ENCODE measurements at regions not wholly inside any gene's neighbourhood (a gene's known extent, or its start where the extent isn't known, plus 50 kb on each side); places are given as distances from the start of the nearest gene placed in this dataset.

- no peak for TF ChIP-seq CTCF (conservative IDR thresholded peaks at IDR 0.05; ENCODE audit: low read depth, low read length)
- H3K4me3 ChIP-seq (ENCODE audit: low read depth, low read length), result no peak overlapping the region
- DNase-seq (ENCODE audit: low read depth), result no peak
Observed at GRCh38 chr16:13390093-13390985, 488.9 kb downstream of the SHISA9 start.

GRCh38 chr16:13390986-13391305 lies 489.5 kb downstream of the SHISA9 start:
- TF ChIP-seq CTCF (conservative IDR thresholded peaks at IDR 0.05; ENCODE audit: low read depth, low read length), result no peak
- no peak for DNase-seq (ENCODE audit: low read depth)
- H3K4me3 ChIP-seq (ENCODE audit: low read depth, low read length), result no peak overlapping the region

- H3K4me3 ChIP-seq (ENCODE audit: low read depth, low read length), result no peak overlapping the region
- no peak for TF ChIP-seq CTCF (conservative IDR thresholded peaks at IDR 0.05; ENCODE audit: low read depth, low read length)
- no peak for DNase-seq (ENCODE audit: low read depth)
Observed at GRCh38 chr16:13391337-13391736, 489.9 kb downstream of the SHISA9 start.

- no peak for DNase-seq (ENCODE audit: low read depth)
- no peak for TF ChIP-seq CTCF (conservative IDR thresholded peaks at IDR 0.05; ENCODE audit: low read depth, low read length)
- H3K4me3 ChIP-seq (ENCODE audit: low read depth, low read length), result no peak overlapping the region
Observed at GRCh38 chr16:13392341-13392740, 490.9 kb downstream of the SHISA9 start.

- DNase-seq (ENCODE audit: low read depth), result no peak
- H3K4me3 ChIP-seq (ENCODE audit: low read depth, low read length), result no peak overlapping the region
- no peak for TF ChIP-seq CTCF (conservative IDR thresholded peaks at IDR 0.05; ENCODE audit: low read depth, low read length)
Observed at GRCh38 chr16:13393816-13394215, 492.4 kb downstream of the SHISA9 start.

- H3K4me3 ChIP-seq (ENCODE audit: low read depth, low read length), result no peak overlapping the region
- no peak for TF ChIP-seq CTCF (conservative IDR thresholded peaks at IDR 0.05; ENCODE audit: low read depth, low read length)
- no peak for DNase-seq (ENCODE audit: low read depth)
Observed at GRCh38 chr16:13394488-13394887, 493.1 kb downstream of the SHISA9 start.

GRCh38 chr16:13397126-13397525 lies 495.7 kb downstream of the SHISA9 start:
- no peak for TF ChIP-seq CTCF (conservative IDR thresholded peaks at IDR 0.05; ENCODE audit: low read depth, low read length)
- no peak for DNase-seq (ENCODE audit: low read depth)
- no peak overlapping the region for H3K4me3 ChIP-seq (ENCODE audit: low read depth, low read length)

All from choroid plexus epithelial cell (primary cell).